HG03469 (cell line): ENCODE measurements at regions not wholly inside any gene's neighbourhood (a gene's known extent, or its start where the extent isn't known, plus 50 kb on each side); places are given as distances from the start of the nearest gene placed in this dataset.
"Not testable (repeated sequence)": the region's sequence is repeated elsewhere in the genome, so short reads cannot be mapped to it uniquely, and the experiment has no call there.

Experiments
- ATAC-seq: cut with Tn5 transposase; IDR thresholded peaks from one replicate; pipeline ENCODE4 v1.9.1; 2021; ENCODE audit warnings: mild to moderate bottlenecking, moderate library complexity, moderate number of reproducible peaks; ENCODE audit not compliant: unreplicated experiment

GRCh38 chr6:122859676-122860075 is 70.6 kb downstream of the SMPDL3A start:
- no peak for ATAC-seq

GRCh38 chr6:122861594-122861993 is 72.5 kb downstream of the SMPDL3A start:
- no peak for ATAC-seq

GRCh38 chr6:122868137-122868536 is 79.1 kb downstream of the SMPDL3A start:
- ATAC-seq: no peak

- ATAC-seq: peak; percentile 89
Observed at GRCh38 chr6:122869437-122870024, 80.5 kb downstream of the SMPDL3A start.

GRCh38 chr6:122871079-122871478 is 82.0 kb downstream of the SMPDL3A start:
- no peak for ATAC-seq

GRCh38 chr6:122872311-122872710 is 83.3 kb downstream of the SMPDL3A start:
- no peak for ATAC-seq

- no peak for ATAC-seq
Observed at GRCh38 chr6:122877302-122877701, 88.2 kb downstream of the SMPDL3A start.

- ATAC-seq: no peak
Observed at GRCh38 chr6:122878796-122879195, 89.7 kb downstream of the SMPDL3A start.

- no peak for ATAC-seq
Observed at GRCh38 chr6:122886481-122886880, 97.4 kb downstream of the SMPDL3A start.

- ATAC-seq: no peak
Observed at GRCh38 chr6:122887941-122888340, 98.9 kb downstream of the SMPDL3A start.

GRCh38 chr6:122888680-122889079 is 99.6 kb downstream of the SMPDL3A start:
- not testable (repeated sequence) for ATAC-seq

GRCh38 chr6:122890250-122890649 is 101.2 kb downstream of the SMPDL3A start:
- no peak for ATAC-seq

GRCh38 chr6:122894791-122895190 is 101.2 kb upstream of the CLVS2 start:
- no peak for ATAC-seq

- no peak for ATAC-seq
Observed at GRCh38 chr6:122902326-122902725, 93.7 kb upstream of the CLVS2 start.

GRCh38 chr6:122903266-122903915 is 92.6 kb upstream of the CLVS2 start:
- no peak for ATAC-seq

GRCh38 chr6:122904166-122904565 is 91.9 kb upstream of the CLVS2 start:
- no peak for ATAC-seq

GRCh38 chr6:122913558-122913957 is 82.5 kb upstream of the CLVS2 start:
- no peak for ATAC-seq

GRCh38 chr6:122918714-122919113 is 77.3 kb upstream of the CLVS2 start:
- no peak for ATAC-seq

GRCh38 chr6:122930252-122931180 is 65.5 kb upstream of the CLVS2 start:
- peak; percentile 65 for ATAC-seq

- ATAC-seq: no peak
Observed at GRCh38 chr6:122931916-122932315, 64.1 kb upstream of the CLVS2 start.

GRCh38 chr6:122944936-122945335 is 51.1 kb upstream of the CLVS2 start:
- not testable (repeated sequence) for ATAC-seq
